ENCODE measurements at regions not wholly inside any gene's neighbourhood (a gene's known extent, or its start where the extent isn't known, plus 50 kb on each side); places are given as distances from the start of the nearest gene placed in this dataset.

DNA sequence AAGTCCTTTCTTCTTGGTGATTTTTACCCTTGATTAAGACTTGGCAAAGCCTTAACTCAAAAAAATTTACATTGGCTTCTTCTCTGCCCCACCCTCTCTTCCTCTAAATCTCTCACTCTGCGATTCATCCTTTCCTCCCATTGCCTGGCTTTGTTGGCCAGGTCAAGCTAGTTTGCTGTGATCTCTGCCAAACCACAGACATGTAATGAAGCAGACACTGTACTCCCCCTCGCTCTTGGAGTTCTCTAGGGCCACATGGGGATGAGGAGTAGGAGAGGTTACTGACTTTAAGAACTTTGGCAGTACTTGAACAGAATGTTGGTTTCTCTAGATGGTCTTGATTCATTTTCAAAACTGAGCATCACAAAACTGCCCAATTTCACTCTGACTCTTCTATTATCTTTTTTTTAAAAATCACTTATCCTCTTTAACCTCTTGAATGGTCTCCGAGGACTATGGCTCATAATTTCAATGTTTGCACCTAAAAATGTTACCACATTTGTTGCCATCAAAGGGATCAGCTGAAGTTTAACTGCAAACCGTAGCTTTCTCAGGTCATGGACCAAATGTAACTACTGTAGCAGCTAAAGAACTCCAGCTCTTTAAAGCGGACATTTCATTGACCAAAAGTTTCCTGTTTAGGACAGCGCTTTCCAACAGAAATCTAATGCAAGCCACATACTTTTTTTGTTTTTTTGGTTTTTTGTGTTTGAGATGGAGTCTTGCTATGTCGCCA lies 62.7 kb upstream of the IPO9 start:
- TF ChIP-seq EZH2phosphoT487 (IDR thresholded peaks at IDR 0.05; ENCODE audit: insufficient read depth, low read depth) = no peak
- TF ChIP-seq EZH2 (IDR thresholded peaks at IDR 0.05; ENCODE audit: insufficient read depth, poor library complexity, severe bottlenecking) = no peak

Measured in GM23248 (cell line).